ENCODE measurements at regions not wholly inside any gene's neighbourhood (a gene's known extent, or its start where the extent isn't known, plus 50 kb on each side); places are given as distances from the start of the nearest gene placed in this dataset.
"Not testable (repeated sequence)": the region's sequence is repeated elsewhere in the genome, so short reads cannot be mapped to it uniquely, and the experiment has no call there.

GRCh38 chr12:73984552-73984951 is 553.1 kb upstream of the ATXN7L3B start:
- no peak for TF ChIP-seq CTCF (IDR thresholded peaks at IDR 0.05)
- Histone ChIP-seq H3K36me3 (no peaks in the 10 kb centered on the region), H3K9me3 (peaks cover 0 to 2% of the 10 kb centered on the region in 2 donors), H3K27ac (no peak overlapping the region), H3K27me3 (no peaks in the 10 kb centered on the region), H3K4me3 (no peak overlapping the region), H3K4me1 (no peaks in the 10 kb centered on the region)
- intact Hi-C loops (cut with DNase I) = no loop called here
- DNase-seq (no peak), ATAC-seq (no peak)

GRCh38 chr12:73991138-73991537 is 546.5 kb upstream of the ATXN7L3B start:
- DNase-seq = no peak
- Histone ChIP-seq H3K4me1 (no peaks in the 10 kb centered on the region), H3K4me3 (no peak overlapping the region), H3K9me3 (peaks cover 0 to 2% of the 10 kb centered on the region in 2 donors), H3K27ac (no peak overlapping the region), H3K27me3 (no peaks in the 10 kb centered on the region), H3K36me3 (no peaks in the 10 kb centered on the region)
- no peak for TF ChIP-seq CTCF (IDR thresholded peaks at IDR 0.05)
- no peak for ATAC-seq
- intact Hi-C loops (cut with DNase I) = no loop called here

GRCh38 chr12:73998894-73999293 is 538.7 kb upstream of the ATXN7L3B start:
- no peaks in the 10 kb centered on the region for H3K36me3 ChIP-seq
- no peaks in the 10 kb centered on the region for H3K9me3 ChIP-seq
- DNase-seq (no peak), ATAC-seq (no peak)
- no peaks in the 10 kb centered on the region for H3K4me1 ChIP-seq
- intact Hi-C loops (cut with DNase I) = no loop called here
- H3K4me3 ChIP-seq = no peak overlapping the region
- H3K27me3 ChIP-seq = no peaks in the 10 kb centered on the region
- no peak for TF ChIP-seq CTCF (IDR thresholded peaks at IDR 0.05)
- H3K27ac ChIP-seq = no peak overlapping the region

- Histone ChIP-seq H3K4me3 (no peak overlapping the region), H3K4me1 (no peaks in the 10 kb centered on the region), H3K9me3 (no peaks in the 10 kb centered on the region), H3K36me3 (no peaks in the 10 kb centered on the region), H3K27ac (no peak overlapping the region), H3K27me3 (no peaks in the 10 kb centered on the region)
- intact Hi-C loops (cut with DNase I) = no loop called here
- no peak for DNase-seq
- no peak for TF ChIP-seq CTCF (IDR thresholded peaks at IDR 0.05)
- no peak for ATAC-seq
These were observed 522.5 kb upstream of the ATXN7L3B start for GRCh38 chr12:74015118-74015517.

- intact Hi-C loops (cut with DNase I); H3K4me1 ChIP-seq; H3K27me3 ChIP-seq; H3K4me3 ChIP-seq; ATAC-seq; DNase-seq; H3K27ac ChIP-seq; H3K36me3 ChIP-seq; H3K9me3 ChIP-seq: not testable (repeated sequence)
These were observed 521.3 kb upstream of the ATXN7L3B start for GRCh38 chr12:74016324-74016723.

- intact Hi-C loops (cut with DNase I) = no loop called here
- Histone ChIP-seq H3K4me3 (no peak overlapping the region), H3K27ac (no peak overlapping the region), H3K4me1 (no peaks in the 10 kb centered on the region), H3K27me3 (no peaks in the 10 kb centered on the region), H3K36me3 (no peaks in the 10 kb centered on the region), H3K9me3 (no peaks in the 10 kb centered on the region)
- DNase-seq = no peak
- no peak for ATAC-seq
- TF ChIP-seq CTCF (IDR thresholded peaks at IDR 0.05) = no peak
These were observed 518.8 kb upstream of the ATXN7L3B start for GRCh38 chr12:74018849-74019248.
